Suppressor macrophage (primary cell): ENCODE measurements at regions not wholly inside any gene's neighbourhood (a gene's known extent, or its start where the extent isn't known, plus 50 kb on each side); places are given as distances from the start of the nearest gene placed in this dataset.
"Not testable (repeated sequence)": the region's sequence is repeated elsewhere in the genome, so short reads cannot be mapped to it uniquely, and the experiment has no call there.

ENCODE experiments used
- DNase-seq, 4 experiments: peaks; one replicate each; pipeline ENCODE4 v3.0.0-alpha.2; 2020 to 2022

- DNase-seq: not testable (repeated sequence)
These were observed 3732.0 kb upstream of the OR11H1 start for GRCh38 chr22:11795979-11796378.

GRCh38 chr22:11815481-11815880 is 3712.5 kb upstream of the OR11H1 start:
- DNase-seq: not testable (repeated sequence)

DNA sequence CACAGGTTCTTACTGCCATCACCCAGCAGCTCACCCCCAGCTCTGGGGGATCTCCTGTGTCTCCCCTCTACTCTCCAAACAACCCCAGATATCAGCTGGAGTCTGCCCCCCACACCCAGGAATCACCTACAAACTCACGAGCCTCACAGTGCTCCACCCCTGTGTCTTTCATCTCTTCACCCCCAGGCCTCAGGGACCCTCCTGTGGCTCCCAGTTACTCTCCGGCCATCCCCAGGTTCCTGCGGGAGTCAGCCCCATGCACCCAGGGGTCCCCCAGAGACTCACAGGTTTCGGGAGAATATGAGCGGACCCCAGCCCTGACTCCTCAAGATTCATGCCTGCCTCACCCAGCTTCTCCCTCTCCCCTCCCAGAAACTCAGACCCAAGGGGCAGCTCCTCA is 3709.1 kb upstream of the OR11H1 start:
- DNase-seq: not testable (repeated sequence)

DNA sequence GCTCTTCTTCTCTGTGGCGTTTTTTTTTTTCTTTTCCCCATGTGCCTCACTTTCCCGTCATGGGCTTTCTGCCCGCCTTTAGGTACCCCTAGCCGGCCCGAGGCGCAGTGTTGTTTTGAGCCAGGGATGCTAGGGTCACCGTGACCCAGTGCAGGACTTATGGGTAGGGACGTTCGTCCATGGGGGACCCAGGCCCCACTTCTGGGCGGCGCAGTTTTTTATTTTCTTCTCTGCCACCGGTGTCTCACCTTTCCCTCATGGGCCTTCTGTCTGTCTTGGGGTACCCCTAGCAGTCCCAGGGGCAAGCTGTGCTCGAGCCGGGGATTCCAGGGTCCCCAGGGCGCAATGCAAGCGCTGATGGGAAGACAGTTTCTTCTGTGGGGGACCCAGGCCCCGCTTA is 3705.7 kb upstream of the OR11H1 start:
- DNase-seq: not testable (repeated sequence)

- DNase-seq: not testable (repeated sequence)
These were observed 3703.0 kb upstream of the OR11H1 start for GRCh38 chr22:11825009-11825408.

- DNase-seq: not testable (repeated sequence)
These were observed 3702.0 kb upstream of the OR11H1 start for GRCh38 chr22:11826000-11826399.

- peak in 2 of 4 experiments; percentile 0 for DNase-seq
These were observed 3698.6 kb upstream of the OR11H1 start for GRCh38 chr22:11829426-11829825.
